GM19043 (cell line): ENCODE measurements at regions not wholly inside any gene's neighbourhood (a gene's known extent, or its start where the extent isn't known, plus 50 kb on each side); places are given as distances from the start of the nearest gene placed in this dataset.

Source experiments
- ATAC-seq: cut with Tn5 transposase; IDR thresholded peaks from one replicate; pipeline ENCODE4 v1.9.1; 2021; ENCODE audit warnings: low read depth; ENCODE audit not compliant: unreplicated experiment

- no peak for ATAC-seq
Measured at GRCh38 chr7:68433462-68434070, 1164.7 kb upstream of the AUTS2 start.

GRCh38 chr7:68434857-68435256, 1163.4 kb upstream of the AUTS2 start:
- ATAC-seq, result no peak

- no peak for ATAC-seq
Measured at GRCh38 chr7:68438016-68438415, 1160.3 kb upstream of the AUTS2 start.

GRCh38 chr7:68438811-68439210, 1159.5 kb upstream of the AUTS2 start:
- no peak for ATAC-seq

- no peak for ATAC-seq
Measured at GRCh38 chr7:68439897-68440296, 1158.4 kb upstream of the AUTS2 start.

GRCh38 chr7:68440866-68441265, 1157.4 kb upstream of the AUTS2 start:
- ATAC-seq, result no peak

GRCh38 chr7:68441645-68442044, 1156.6 kb upstream of the AUTS2 start:
- no peak for ATAC-seq

DNA sequence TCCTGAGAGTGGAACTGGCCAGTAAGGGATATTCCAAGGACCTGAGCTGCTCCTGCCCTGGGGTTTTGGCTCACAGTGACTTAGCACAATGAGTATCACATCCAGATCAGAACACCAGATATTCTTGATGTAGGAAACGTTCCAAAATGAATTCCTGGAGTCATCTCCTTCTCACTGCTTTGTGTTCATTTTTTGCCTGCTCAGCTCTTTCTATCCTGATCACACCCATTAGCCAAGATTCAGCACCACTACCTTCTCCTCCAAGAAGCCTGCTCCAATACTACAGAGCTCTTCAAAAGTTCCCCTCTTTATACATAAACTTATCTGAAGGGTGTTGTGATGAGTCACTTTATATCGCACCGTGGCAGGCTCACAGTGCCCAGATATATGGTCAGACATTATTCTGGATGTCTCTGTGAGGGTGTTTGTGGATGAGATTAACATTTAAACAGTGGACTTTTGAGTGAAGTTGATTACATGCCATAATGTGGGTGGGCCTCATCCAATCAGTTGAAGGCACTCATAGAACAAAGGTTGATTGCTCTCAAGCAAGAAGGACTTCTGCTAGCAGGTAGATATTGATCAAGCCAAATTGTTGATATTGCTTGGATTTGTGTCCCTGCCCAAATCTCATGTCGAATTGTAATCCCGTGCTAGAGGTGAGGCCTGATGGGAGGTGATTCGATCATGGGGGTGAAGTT, 1155.2 kb upstream of the AUTS2 start:
- ATAC-seq, result no peak

GRCh38 chr7:68444042-68444441, 1154.2 kb upstream of the AUTS2 start:
- ATAC-seq, result no peak

- ATAC-seq, result no peak
Measured at GRCh38 chr7:68444956-68445355, 1153.3 kb upstream of the AUTS2 start.

DNA sequence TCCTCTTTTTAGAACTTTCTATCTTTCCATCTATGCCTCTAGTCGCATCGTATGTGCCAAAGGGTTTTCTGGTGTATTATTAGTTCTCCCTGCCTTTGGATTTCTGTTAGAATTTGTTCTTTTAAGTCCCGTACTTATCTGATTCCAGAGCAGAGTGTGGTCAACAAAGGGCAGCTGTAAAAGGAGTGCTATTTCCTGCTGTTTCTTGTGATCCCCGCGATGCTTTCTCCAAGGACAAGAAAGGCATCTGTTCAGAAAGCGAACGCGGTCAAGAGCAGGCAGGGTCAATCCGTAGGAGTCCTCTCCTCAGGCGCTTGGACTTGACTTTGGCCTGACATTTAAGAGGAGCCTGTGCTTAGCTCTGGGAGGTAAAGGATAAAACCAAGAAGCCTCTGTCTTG, 1152.1 kb upstream of the AUTS2 start:
- ATAC-seq, result no peak

DNA sequence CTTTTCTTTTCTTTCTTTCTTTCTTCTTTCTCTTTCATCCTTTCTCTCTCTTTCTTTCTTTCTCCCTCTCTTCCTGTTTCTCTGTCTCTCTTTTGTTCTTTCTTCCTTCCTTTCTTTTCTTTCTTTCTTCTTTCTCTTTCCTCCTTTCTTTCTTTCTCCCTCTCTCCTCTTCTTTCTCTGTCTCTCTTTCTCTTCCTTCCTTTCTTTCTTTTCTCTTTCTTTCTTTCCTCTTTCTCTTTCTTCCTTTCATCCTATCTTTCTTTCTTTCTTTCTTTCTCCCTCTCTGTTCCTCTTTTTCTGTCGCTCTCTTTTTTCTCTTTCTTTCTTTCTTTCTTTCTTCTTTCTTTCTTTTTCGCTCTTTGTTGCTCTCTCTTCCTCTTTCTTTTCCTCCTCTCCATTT, 1149.2 kb upstream of the AUTS2 start:
- no peak for ATAC-seq

GRCh38 chr7:68449816-68450215, 1148.5 kb upstream of the AUTS2 start:
- no peak for ATAC-seq

DNA sequence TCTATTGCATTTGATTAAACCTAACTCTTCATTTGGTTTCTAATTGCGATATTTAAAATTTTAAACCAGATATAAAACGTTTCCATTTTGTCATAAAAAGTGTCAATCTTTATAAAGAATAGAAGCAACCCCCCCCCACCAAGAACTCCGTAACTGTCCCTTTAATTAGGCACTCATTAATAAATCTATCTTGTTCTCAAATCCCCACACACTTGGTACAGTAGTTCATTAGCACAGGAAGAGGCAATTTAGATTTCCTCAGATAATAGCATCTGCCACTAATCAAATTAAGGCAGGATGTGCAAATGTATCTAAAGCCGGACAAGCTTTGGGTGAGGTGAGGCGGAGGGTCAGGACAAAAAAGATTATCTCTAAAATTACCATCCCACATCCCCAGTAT, 1143.3 kb upstream of the AUTS2 start:
- no peak for ATAC-seq

- ATAC-seq, result no peak
Measured at GRCh38 chr7:68456469-68456868, 1141.8 kb upstream of the AUTS2 start.

GRCh38 chr7:68457481-68457880, 1140.8 kb upstream of the AUTS2 start:
- ATAC-seq, result no peak

DNA sequence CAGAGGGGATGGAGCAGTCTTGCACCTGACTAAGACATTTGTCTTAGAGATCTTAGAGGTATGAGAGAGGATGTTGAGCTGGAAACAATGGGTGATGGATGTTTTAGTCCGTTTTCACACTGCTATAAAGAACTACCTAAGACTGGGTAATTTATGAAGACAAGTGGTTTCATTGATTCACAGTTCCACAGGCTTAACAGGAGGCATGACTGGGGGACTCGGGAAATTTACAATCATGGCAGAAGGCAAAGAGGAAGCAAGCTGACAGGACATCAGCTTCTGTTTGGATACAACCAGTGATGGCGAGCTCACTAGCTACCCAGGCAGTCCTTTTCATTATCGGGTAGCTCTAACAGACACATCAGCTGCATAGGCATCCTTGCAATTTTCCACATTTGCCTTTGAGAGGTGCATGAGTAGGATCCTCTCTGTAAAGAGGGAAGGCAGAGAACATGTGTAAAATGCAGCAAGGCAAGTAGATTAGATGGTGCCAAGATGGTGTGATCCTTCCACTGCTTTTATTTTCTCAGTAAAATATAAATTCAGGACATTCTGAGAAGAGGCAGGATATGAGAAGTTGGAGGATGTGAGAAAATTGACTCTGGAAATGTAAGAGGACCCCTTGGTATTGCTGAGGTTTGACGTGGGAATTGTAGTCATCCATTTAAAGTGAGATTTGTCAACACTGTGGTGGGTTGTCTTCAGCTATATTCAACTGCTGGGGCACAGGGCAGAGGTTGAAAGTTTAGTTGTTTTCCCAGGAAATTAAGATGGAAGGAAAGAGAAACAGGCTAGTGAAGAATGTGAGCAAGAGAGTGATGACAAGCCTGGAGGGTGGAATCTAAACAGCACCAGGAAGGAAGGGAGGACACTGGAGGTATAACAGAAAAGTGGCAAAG, 1140.0 kb upstream of the AUTS2 start:
- no peak for ATAC-seq

DNA sequence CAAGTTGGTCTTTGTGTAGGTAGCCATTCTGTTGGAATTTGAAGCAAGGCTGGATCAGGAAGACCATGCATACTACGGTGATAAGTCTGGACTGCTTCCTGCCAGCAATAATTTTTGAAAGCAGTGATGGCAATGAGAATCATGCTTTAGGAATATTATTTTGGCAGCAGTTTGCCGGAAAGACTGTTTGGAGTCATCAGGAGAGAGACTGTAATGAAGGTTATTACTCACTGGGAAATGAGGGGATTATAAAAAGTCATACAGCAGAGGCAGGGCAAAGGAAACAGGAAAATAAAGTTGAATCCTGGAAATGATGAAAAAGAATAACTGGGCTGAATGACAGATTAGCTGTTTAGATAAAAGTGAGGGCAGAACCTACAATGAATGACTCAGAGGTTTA, 1136.8 kb upstream of the AUTS2 start:
- no peak for ATAC-seq

GRCh38 chr7:68470836-68471435, 1127.3 kb upstream of the AUTS2 start:
- no peak for ATAC-seq

DNA sequence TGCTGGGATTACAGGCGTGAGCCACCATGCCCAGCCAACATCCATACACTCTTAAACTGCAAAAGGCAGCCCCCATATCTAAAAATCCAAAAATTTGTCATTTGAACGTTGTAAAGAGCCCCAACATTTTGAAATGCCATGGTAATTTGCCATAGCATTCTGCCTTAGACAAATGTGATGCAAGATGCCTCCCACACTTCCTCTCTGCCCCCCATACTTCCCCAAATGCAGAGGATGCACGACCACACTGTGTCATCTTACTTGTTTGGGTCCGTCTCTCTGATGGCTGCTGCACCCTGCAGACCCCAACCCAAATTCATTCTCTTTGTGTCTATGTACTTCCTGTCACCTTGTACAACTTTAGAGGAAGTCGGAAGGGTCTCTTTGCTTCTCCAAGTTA, 1125.6 kb upstream of the AUTS2 start:
- no peak for ATAC-seq

DNA sequence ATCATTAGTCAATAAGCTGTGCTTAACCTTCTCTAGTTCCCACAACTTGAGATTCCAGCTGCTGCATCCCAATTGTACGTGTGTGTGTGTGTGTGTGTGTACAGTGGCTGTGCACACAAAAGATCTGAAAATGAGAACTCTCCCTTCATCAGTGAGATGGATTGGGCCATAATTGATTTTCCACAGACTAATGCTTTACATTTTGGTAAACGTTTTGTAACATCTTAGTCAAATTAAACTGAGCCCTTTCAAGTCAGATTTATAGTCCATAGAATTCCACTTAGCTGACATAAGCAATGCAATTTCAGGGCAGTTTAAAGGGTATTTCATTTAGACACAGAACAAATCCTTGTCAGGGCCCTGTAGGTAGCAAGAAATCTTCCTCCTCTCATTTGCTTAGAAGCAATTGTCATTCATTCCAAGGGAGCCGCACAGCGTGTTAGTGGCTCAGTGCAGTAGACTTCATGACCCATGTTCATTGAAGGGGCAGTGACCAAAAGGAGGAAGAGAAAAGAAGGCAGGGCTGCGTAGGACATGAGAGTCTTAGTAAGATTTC, 1123.5 kb upstream of the AUTS2 start:
- no peak for ATAC-seq
